ENCODE measurements at regions not wholly inside any gene's neighbourhood (a gene's known extent, or its start where the extent isn't known, plus 50 kb on each side); places are given as distances from the start of the nearest gene placed in this dataset.

DNA sequence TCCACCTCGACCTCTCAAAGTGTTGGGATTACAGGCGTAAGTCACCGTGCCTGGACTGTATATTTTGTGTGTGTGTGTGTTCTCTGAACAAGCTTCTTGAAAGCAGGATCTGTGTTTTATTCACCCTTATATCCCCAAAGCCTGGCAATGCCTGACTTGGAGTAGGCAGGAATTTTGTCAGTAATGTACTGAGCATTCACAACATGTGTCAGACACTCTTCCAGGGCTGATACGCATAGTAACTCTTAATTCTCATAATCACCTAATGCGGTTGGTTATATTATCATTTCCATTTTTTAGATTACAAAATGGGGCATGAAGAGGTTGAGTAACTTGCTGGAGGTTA lies 50.4 kb upstream of the PLEKHG3 start:
- TF ChIP-seq SMC3 (IDR thresholded peaks at IDR 0.05; ENCODE audit: low read depth, low read length), result no peak
- no peak for TF ChIP-seq CTCF (IDR thresholded peaks at IDR 0.05)
- no peak for TF ChIP-seq JUND (IDR thresholded peaks at IDR 0.05)
- TF ChIP-seq POLR2AphosphoS5 (IDR thresholded peaks at IDR 0.05; ENCODE audit: low read depth, low read length), result no peak
- no peak for TF ChIP-seq YY1 (IDR thresholded peaks at IDR 0.05; ENCODE audit: low read depth)
- TF ChIP-seq, protein P1, sequence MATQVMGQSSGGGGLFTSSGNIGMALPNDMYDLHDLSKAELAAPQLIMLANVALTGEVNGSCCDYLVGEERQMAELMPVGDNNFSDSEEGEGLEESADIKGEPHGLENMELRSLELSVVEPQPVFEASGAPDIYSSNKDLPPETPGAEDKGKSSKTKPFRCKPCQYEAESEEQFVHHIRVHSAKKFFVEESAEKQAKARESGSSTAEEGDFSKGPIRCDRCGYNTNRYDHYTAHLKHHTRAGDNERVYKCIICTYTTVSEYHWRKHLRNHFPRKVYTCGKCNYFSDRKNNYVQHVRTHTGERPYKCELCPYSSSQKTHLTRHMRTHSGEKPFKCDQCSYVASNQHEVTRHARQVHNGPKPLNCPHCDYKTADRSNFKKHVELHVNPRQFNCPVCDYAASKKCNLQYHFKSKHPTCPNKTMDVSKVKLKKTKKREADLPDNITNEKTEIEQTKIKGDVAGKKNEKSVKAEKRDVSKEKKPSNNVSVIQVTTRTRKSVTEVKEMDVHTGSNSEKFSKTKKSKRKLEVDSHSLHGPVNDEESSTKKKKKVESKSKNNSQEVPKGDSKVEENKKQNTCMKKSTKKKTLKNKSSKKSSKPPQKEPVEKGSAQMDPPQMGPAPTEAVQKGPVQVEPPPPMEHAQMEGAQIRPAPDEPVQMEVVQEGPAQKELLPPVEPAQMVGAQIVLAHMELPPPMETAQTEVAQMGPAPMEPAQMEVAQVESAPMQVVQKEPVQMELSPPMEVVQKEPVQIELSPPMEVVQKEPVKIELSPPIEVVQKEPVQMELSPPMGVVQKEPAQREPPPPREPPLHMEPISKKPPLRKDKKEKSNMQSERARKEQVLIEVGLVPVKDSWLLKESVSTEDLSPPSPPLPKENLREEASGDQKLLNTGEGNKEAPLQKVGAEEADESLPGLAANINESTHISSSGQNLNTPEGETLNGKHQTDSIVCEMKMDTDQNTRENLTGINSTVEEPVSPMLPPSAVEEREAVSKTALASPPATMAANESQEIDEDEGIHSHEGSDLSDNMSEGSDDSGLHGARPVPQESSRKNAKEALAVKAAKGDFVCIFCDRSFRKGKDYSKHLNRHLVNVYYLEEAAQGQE (IDR thresholded peaks at IDR 0.05; ENCODE audit: low read depth, low read length), result no peak
- no peak for TF ChIP-seq TEAD4 (IDR thresholded peaks at IDR 0.05; ENCODE audit: borderline replicate concordance, insufficient read depth)
- TF ChIP-seq, protein P2, sequence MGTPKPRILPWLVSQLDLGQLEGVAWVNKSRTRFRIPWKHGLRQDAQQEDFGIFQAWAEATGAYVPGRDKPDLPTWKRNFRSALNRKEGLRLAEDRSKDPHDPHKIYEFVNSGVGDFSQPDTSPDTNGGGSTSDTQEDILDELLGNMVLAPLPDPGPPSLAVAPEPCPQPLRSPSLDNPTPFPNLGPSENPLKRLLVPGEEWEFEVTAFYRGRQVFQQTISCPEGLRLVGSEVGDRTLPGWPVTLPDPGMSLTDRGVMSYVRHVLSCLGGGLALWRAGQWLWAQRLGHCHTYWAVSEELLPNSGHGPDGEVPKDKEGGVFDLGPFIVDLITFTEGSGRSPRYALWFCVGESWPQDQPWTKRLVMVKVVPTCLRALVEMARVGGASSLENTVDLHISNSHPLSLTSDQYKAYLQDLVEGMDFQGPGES (IDR thresholded peaks at IDR 0.05; ENCODE audit: low read depth, low read length), result no peak
- no peak for TF ChIP-seq RCOR1 (IDR thresholded peaks at IDR 0.05; ENCODE audit: low read length)
- TF ChIP-seq, protein P3, sequence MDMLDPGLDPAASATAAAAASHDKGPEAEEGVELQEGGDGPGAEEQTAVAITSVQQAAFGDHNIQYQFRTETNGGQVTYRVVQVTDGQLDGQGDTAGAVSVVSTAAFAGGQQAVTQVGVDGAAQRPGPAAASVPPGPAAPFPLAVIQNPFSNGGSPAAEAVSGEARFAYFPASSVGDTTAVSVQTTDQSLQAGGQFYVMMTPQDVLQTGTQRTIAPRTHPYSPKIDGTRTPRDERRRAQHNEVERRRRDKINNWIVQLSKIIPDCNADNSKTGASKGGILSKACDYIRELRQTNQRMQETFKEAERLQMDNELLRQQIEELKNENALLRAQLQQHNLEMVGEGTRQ (IDR thresholded peaks at IDR 0.05; ENCODE audit: borderline replicate concordance, low read depth, low read length), result no peak
- TF ChIP-seq, protein P4, sequence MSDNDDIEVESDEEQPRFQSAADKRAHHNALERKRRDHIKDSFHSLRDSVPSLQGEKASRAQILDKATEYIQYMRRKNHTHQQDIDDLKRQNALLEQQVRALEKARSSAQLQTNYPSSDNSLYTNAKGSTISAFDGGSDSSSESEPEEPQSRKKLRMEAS (IDR thresholded peaks at IDR 0.05; ENCODE audit: low read depth), result no peak
